Suprapubic skin (tissue), 3 donors: ENCODE measurements at regions not wholly inside any gene's neighbourhood (a gene's known extent, or its start where the extent isn't known, plus 50 kb on each side); places are given as distances from the start of the nearest gene placed in this dataset.

ENCODE experiments used
- EP300 ChIP-seq: sonication (generic); formaldehyde crosslinking; IDR thresholded peaks from one replicate; pipeline ENCODE4 v1.6.1; 2017; ENCODE audit warnings: antibody characterized with exemption
- POLR2A ChIP-seq, 2 donors: fragments of 450-650 bp; IDR thresholded peaks; one replicate each; pipeline ENCODE4 v1.6.1; 2017; ENCODE audit warnings: antibody characterized with exemption in 2 of 2, mild to moderate bottlenecking in 2 of 2, moderate library complexity in 2 of 2
- TF ChIP-seq, protein P1 (sequence below), 2 donors: fragments of 200-600 bp in 1 of 2; fragments of 450-650 bp in 1 of 2; sonication (generic) in 1 of 2; IDR thresholded peaks; one replicate each; pipeline ENCODE4 v1.5.1; 2016 to 2019; ENCODE audit warnings: antibody characterized with exemption in 2 of 2, mild to moderate bottlenecking in 1 of 2, moderate library complexity in 1 of 2

GRCh38 chr3:101170806-101171558 lies 149.4 kb downstream of the IMPG2 start:
- TF ChIP-seq, protein P1, sequence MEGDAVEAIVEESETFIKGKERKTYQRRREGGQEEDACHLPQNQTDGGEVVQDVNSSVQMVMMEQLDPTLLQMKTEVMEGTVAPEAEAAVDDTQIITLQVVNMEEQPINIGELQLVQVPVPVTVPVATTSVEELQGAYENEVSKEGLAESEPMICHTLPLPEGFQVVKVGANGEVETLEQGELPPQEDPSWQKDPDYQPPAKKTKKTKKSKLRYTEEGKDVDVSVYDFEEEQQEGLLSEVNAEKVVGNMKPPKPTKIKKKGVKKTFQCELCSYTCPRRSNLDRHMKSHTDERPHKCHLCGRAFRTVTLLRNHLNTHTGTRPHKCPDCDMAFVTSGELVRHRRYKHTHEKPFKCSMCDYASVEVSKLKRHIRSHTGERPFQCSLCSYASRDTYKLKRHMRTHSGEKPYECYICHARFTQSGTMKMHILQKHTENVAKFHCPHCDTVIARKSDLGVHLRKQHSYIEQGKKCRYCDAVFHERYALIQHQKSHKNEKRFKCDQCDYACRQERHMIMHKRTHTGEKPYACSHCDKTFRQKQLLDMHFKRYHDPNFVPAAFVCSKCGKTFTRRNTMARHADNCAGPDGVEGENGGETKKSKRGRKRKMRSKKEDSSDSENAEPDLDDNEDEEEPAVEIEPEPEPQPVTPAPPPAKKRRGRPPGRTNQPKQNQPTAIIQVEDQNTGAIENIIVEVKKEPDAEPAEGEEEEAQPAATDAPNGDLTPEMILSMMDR (IDR thresholded peaks at IDR 0.05) = no peak
- no peak for TF ChIP-seq POLR2A (IDR thresholded peaks at IDR 0.05)
- no peak for TF ChIP-seq EP300
